ENCODE measurements at regions not wholly inside any gene's neighbourhood (a gene's known extent, or its start where the extent isn't known, plus 50 kb on each side); places are given as distances from the start of the nearest gene placed in this dataset.
"Not testable (repeated sequence)": the region's sequence is repeated elsewhere in the genome, so short reads cannot be mapped to it uniquely, and the experiment has no call there.

GRCh38 chr16:58878641-58879040 lies 144.5 kb upstream of the GOT2 start:
- not testable (repeated sequence) for DNase-seq

- no peak for DNase-seq
Measured at GRCh38 chr16:58866935-58867334, 132.8 kb upstream of the GOT2 start.

GRCh38 chr16:58863761-58864160 lies 129.6 kb upstream of the GOT2 start:
- DNase-seq: no peak

GRCh38 chr16:58863042-58863441 lies 128.9 kb upstream of the GOT2 start:
- no peak for DNase-seq

DNA sequence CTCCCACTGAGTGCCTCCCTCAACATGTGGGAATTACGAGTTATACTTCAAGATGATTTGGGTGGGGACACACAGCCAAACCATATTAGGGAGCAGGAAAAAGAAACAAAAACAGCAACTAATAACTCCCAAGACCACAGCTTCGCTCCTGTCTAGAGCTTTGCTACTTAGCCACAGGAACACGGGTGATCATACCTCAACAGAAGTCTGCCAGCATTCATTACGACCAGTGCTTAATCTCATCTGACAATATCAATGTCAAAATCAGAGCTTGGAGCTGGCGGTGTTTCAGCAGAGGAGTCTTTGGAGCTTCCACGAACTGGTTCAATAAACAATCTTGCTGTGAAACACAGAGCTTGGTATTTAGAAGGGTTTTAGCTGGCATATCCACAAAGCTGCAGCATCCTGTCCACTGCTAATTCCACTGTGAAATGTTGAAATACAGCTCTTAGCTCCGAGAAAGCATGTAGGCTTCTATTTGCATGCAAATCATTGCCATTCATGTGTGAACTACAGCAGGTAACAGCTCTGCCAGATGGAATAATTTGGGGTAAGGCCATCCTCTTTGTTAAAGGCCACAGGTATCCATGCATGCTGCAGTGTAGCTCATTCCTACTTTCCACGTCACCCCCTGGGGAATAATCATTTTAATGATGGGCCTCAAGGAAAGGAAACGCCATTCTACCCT lies 128.4 kb upstream of the GOT2 start:
- DNase-seq: no peak

DNA sequence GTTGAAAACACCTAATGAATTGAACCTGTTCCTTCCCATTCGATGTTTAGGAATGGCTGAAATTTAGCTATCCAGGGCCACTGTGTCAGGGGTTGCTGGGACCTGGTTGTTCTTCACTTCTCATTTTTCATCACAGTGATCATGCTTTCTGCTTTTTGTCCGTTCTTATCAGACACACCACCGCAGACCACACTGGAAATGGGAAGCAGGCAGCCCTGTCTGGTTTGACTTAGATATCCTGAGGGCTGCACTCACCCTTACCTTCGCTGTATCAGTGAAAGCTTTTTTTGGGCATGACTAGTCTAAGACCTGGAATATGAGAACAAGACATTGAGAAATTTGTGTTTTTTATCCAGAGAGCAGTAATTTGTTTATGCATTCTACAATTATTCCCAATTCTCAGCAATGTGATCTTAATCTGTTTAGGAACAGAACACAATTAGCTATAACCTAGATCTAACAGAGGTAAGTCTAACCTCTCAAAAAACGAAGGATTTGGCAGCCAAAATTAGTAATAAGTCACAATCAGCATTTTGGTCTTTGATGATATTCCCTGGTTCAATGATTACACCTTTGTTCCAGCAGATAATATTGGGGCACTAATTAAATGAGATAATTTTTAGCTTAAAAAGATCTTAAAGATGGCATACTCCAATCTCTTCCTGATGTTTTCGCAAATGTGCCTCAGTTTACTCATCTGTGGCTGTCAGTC lies 126.0 kb upstream of the GOT2 start:
- no peak for DNase-seq

DNA sequence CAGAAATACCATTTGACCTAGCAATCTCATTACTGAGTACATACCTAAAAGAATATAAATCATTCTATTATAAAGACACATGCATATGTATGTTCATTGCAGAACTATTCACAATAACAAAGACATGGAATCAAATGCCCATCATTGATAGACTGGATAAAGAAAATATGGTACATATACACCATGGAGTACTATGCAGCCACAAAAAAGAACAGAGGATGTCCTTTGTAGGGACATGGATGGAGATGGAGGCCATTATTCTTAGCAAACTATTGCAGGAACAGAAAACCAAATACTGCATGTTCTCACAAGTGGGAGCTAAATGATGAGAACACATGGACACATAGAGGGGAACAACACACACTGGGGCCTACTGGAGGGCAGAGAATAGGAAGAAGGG lies 124.5 kb upstream of the GOT2 start:
- not testable (repeated sequence) for DNase-seq

DNA sequence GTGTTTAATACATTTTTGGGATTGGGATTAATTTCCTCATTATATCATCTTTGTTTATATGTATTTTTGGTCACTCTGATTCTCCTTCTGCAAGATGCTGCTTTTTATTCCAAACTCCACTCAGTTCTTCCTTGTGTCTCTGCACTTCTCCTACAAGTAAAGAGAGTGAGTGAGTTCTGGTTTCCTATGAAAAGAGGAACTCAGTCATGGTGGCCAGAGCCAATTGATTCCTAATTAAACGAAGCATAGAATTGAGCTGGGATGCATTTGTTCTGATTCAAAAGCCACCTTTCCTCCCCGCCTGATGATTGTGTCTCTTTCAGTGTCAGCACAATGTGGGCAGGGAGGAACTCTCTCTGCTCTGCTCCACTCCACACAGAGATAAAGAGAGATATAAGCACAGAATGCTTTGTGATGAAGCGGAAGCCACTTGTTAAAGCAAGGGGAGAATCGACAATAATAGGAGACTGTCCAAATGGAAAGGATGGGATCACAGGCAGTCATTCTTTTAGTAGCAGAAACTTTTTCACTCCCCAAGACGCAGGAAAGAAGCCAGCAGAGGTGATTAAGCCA lies 121.3 kb upstream of the GOT2 start:
- no peak for DNase-seq

GRCh38 chr16:58853854-58854791 lies 120.0 kb upstream of the GOT2 start:
- DNase-seq: no peak

GRCh38 chr16:58850678-58851020 lies 116.5 kb upstream of the GOT2 start:
- DNase-seq: no peak

DNA sequence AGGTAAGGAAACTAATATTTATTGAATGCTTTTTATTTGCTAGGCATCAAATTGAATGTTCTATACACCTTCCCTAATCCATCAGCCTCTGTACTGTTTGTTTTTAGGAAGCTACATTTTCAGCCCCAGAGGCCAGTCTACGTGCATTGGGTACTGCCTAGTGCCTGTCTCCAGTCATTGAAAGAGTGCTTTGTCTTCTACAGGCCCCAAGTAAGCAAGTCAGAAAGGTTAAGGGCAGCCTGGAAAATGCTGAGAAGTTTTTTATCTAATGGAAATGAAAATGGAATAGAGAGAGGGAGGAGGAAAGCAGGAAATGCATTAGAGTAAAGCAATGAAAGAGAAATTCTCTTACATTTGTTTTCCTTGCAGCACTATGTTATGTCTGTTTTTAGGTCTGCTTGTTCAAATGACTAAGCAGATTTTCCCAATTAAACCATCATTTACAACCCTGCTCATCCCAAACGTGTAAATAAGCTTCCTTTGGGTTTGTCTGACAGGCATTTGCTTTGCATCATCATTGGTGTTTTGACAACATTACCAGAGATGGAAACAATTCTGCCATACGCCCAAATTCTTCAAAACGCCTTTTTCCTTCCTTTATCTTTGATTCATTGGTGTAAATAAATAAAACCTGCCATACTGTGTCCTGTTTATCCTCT lies 116.0 kb upstream of the GOT2 start:
- no peak for DNase-seq

DNA sequence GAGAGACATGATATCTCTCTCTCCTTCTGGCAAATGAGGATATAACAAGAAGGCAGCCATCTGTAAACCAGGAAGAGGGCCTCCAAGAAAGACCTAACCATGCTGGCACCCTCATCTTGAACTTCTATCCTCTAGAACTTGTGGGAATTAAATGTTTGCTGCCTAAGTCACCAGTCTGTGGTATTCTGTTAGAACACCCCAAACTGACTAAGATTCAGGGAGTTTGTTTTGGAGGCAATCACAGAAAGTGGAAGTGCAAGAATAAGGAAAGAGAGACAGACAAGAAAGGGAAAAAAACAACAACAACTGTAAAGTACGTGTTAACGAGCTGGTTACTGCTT lies 114.5 kb upstream of the GOT2 start:
- DNase-seq: no peak

GRCh38 chr16:58847902-58848661 lies 114.0 kb upstream of the GOT2 start:
- no peak for DNase-seq

DNA sequence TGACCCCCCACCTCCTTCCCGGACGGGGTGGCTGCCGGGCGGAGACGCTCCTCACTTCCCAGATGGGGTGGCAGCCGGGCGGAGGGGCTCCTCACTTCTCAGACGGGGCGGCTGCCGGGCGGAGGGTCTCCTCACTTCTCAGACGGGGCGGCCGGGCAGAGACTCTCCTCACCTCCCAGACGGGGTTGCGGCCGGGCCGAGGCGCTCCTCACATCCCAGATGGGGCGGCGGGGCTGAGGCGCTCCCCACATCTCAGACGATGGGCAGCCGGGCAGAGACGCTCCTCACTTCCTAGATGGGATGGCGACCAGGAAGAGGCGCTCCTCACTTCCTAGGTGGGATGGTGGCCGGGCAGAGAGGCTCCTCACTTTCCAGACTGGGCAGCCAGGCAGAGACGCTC lies 112.1 kb upstream of the GOT2 start:
- not testable (repeated sequence) for DNase-seq

- no peak for DNase-seq
Measured at GRCh38 chr16:58843675-58844074, 109.6 kb upstream of the GOT2 start.

GRCh38 chr16:58842746-58843145 lies 108.6 kb upstream of the GOT2 start:
- no peak for DNase-seq

- DNase-seq: no peak
Measured at GRCh38 chr16:58842156-58842555, 108.0 kb upstream of the GOT2 start.

GRCh38 chr16:58837950-58838349 lies 103.8 kb upstream of the GOT2 start:
- no peak for DNase-seq

GRCh38 chr16:58836427-58836826 lies 102.3 kb upstream of the GOT2 start:
- DNase-seq: no peak

DNA sequence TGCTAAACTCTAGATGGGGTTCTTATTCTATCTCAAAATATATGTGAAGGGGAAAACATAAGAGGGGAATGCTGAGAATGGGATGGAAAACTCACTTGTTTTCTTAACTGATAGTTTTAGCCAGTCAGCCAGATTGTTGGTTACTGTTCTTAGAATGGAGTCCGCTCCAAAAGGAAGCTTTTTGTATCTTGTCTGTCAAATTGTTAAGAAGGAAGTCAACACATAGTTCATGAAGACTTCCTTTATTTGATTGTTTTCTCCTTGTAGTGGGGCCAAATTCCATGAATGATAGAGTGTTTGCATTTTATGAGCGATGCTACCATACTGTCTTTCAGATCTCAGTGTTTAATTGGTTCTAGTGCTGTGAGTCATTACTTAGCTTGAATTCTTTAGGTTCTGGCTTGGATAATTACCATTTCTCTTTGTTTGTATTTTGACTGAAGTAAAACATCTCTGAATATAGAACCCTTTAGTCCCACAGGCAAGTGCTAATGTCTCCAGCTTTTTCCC lies 98.3 kb upstream of the GOT2 start:
- DNase-seq: no peak

DNA sequence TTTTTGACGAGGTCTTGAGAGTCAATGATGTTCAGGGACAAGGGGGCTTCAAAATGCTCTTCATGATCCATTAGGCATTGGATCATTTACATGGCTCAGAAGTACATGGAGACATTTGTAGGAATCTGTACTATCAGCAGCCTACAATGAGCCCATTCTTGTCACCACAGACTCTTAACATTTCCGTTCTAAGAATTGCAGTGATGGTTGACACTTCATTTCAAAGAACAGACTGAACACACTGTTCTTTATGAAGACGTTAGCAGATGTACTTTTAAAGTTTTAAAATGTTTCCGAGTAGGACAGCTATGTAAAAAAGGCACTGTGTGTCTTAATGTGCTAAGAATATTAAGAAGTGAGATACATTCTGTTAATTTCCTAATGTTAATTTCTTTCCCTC lies 97.3 kb upstream of the GOT2 start:
- DNase-seq: no peak
